Right lobe of liver (tissue), 4 donors: ENCODE measurements at regions not wholly inside any gene's neighbourhood (a gene's known extent, or its start where the extent isn't known, plus 50 kb on each side); places are given as distances from the start of the nearest gene placed in this dataset.

ENCODE experiments used
- CTCF ChIP-seq, 4 donors: fragments of 200-600 bp in 3 of 4; fragments of 450-650 bp in 1 of 4; IDR thresholded peaks; one replicate each; pipeline versions ENCODE4 v1.5.1 to v1.8.0; 2016 to 2022; ENCODE audit warnings: antibody characterized with exemption in 4 of 4, mild to moderate bottlenecking in 2 of 4
- POLR2A ChIP-seq: fragments of 450-650 bp; IDR thresholded peaks from one replicate; pipeline ENCODE4 v1.6.1; 2017; ENCODE audit warnings: antibody characterized with exemption, mild to moderate bottlenecking
- donor health status: DM: no; HTN: no; CAD: no.
- donor health status: DM: no; HTN: no; CAD: no.
- donor health status: DM: no; HTN: yes; CAD: no.

GRCh38 chr3:127037418-127037841 lies 54.5 kb downstream of the PLXNA1 start:
- TF ChIP-seq CTCF (IDR thresholded peaks at IDR 0.05) (no peak), POLR2A (no peak)
